Suprapubic skin (tissue), 4 donors: ENCODE measurements at regions not wholly inside any gene's neighbourhood (a gene's known extent, or its start where the extent isn't known, plus 50 kb on each side); places are given as distances from the start of the nearest gene placed in this dataset.

ENCODE experiments used
- DNase-seq, 2 donors: peaks; one replicate each; pipeline ENCODE4 v3.0.0-alpha.2; 2019; ENCODE audit warnings: low spot score in 2 of 2
- H3K27ac ChIP-seq: fragments of 200-600 bp; sonication (generic); one replicate; pipeline ENCODE4 v1.5.1; 2019
- H3K27me3 ChIP-seq: fragments of 200-600 bp; sonication (generic); one replicate; pipeline ENCODE4 v1.5.1; 2019
- H3K36me3 ChIP-seq: fragments of 200-600 bp; sonication (generic); one replicate; pipeline ENCODE4 v1.5.1; 2019
- H3K4me1 ChIP-seq: fragments of 200-600 bp; sonication (generic); one replicate; pipeline ENCODE4 v1.5.1; 2019
- H3K4me3 ChIP-seq: fragments of 200-600 bp; sonication (generic); one replicate; pipeline ENCODE4 v1.5.1; 2019; ENCODE audit warnings: mild to moderate bottlenecking
- H3K9me3 ChIP-seq: fragments of 200-600 bp; sonication (generic); one replicate; pipeline ENCODE4 v1.5.1; 2019
- EP300 ChIP-seq: sonication (generic); formaldehyde crosslinking; IDR thresholded peaks from one replicate; pipeline ENCODE4 v1.6.1; 2017; ENCODE audit warnings: antibody characterized with exemption
- POLR2A ChIP-seq, 2 donors: fragments of 450-650 bp; IDR thresholded peaks; one replicate each; pipeline ENCODE4 v1.6.1; 2017; ENCODE audit warnings: antibody characterized with exemption in 2 of 2, mild to moderate bottlenecking in 2 of 2, moderate library complexity in 2 of 2
- POLR2AphosphoS5 ChIP-seq, 3 donors: sonication (generic); formaldehyde crosslinking; IDR thresholded peaks; one replicate each; pipeline ENCODE4 v1.6.1; 2017; ENCODE audit warnings: antibody characterized with exemption in 3 of 3
- WGBS: methylation state at CpG from one replicate; pipeline ENCODE4 v1.1.5; 2018; 5-methylcytosine and 5-hydroxymethylcytosine counted together
- TF ChIP-seq, protein P1 (sequence below), 2 donors: fragments of 200-600 bp in 1 of 2; fragments of 450-650 bp in 1 of 2; sonication (generic) in 1 of 2; IDR thresholded peaks; one replicate each; pipeline ENCODE4 v1.5.1; 2016 to 2019; ENCODE audit warnings: antibody characterized with exemption in 2 of 2, mild to moderate bottlenecking in 1 of 2, moderate library complexity in 1 of 2

DNA sequence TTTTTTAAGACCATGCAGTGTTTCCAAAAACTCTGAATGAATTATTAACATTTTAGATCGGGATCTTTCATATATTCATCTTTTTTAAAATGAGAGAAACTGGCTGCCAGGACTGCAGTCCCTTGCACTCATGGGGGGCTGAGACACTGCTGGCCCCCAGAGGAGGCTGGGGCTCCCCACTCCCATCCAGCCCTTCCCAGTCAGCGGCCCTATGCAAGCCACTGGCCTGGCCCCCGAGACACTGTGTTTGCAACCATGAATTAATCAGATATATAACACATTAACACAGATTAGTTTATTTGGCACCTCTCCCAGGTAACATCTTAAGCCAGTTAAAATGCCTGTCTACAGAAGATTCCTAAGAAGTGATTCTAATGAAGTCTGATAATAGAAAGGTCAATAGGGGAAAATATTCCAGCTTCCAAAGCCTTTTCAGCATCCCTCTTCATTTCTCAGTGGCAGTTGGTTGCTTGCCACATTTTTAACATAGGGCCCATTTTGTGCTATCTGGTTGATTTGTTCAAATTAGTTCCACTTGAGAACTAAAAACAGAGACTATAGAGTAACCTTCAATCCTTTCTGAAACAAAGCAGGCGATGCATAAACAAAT lies 184.4 kb upstream of the FBXL4 start:
- Histone ChIP-seq H3K4me1 (no peaks in the 10 kb centered on the region), H3K27ac (no peak overlapping the region), H3K27me3 (no peaks in the 10 kb centered on the region), H3K9me3 (no peaks in the 10 kb centered on the region), H3K4me3 (no peak overlapping the region), H3K36me3 (no peaks in the 10 kb centered on the region)
- 77% methylated on average over 4 of the region's 4 CpGs for WGBS
- TF ChIP-seq EP300 (no peak), POLR2AphosphoS5 (IDR thresholded peaks at IDR 0.05) (no peak), POLR2A (IDR thresholded peaks at IDR 0.05) (no peak)
- TF ChIP-seq, protein P1, sequence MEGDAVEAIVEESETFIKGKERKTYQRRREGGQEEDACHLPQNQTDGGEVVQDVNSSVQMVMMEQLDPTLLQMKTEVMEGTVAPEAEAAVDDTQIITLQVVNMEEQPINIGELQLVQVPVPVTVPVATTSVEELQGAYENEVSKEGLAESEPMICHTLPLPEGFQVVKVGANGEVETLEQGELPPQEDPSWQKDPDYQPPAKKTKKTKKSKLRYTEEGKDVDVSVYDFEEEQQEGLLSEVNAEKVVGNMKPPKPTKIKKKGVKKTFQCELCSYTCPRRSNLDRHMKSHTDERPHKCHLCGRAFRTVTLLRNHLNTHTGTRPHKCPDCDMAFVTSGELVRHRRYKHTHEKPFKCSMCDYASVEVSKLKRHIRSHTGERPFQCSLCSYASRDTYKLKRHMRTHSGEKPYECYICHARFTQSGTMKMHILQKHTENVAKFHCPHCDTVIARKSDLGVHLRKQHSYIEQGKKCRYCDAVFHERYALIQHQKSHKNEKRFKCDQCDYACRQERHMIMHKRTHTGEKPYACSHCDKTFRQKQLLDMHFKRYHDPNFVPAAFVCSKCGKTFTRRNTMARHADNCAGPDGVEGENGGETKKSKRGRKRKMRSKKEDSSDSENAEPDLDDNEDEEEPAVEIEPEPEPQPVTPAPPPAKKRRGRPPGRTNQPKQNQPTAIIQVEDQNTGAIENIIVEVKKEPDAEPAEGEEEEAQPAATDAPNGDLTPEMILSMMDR (IDR thresholded peaks at IDR 0.05), result no peak
- no peak for DNase-seq

DNA sequence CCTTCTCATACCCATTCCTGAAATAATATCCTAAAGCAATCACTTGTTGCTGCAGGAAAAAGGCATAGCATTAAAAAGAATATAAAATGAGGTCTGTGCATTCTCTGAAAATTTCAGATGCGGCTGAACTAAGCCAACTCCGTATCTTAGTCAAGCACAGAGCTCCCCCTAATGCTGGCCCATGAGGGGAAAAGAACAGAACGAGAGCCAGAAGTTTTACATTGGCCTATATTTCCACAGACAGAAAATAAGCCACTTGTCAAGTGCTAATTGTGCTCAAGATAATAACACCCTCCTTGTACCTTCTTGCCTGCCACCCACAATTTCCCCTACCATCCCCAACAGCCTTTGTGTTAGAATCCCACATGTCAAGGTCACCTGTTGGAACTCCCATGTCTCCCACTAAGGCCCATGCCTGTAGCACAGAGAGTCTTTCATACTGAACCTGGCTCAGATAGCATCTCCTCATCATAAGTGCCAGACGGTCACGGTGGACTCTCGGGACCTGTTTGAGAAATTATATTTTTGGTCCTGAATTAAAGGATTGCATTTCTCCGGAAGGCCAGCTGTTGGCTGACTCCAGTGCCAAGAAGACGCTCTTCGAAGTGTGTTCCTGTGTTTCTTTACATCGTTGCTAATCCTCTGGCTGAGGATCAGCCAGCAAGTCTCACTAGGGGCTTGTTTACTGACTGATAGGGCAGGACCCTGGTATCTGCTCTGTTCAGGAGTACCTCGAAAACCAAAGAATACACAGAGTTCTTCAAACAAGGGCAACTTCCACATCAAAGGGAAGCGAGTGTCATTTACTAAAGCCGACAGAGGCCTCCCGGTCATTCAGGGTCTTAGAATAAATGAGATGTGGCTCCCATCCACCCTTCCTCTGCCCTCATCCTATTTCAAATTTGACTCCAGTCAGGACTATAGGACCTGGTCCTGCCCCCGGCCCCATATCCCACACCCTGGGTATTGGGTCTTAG lies 183.4 kb upstream of the FBXL4 start:
- Histone ChIP-seq H3K4me3 (no peak overlapping the region), H3K9me3 (no peaks in the 10 kb centered on the region), H3K27me3 (no peaks in the 10 kb centered on the region), H3K4me1 (no peaks in the 10 kb centered on the region), H3K27ac (no peak overlapping the region), H3K36me3 (no peaks in the 10 kb centered on the region)
- 78% methylated on average over 15 of the region's 15 CpGs for WGBS
- DNase-seq, result no peak
- no peak for TF ChIP-seq POLR2AphosphoS5 (IDR thresholded peaks at IDR 0.05)
- TF ChIP-seq, protein P1 (IDR thresholded peaks at IDR 0.05), result no peak
- TF ChIP-seq EP300, result no peak
- TF ChIP-seq POLR2A (IDR thresholded peaks at IDR 0.05), result no peak

DNA sequence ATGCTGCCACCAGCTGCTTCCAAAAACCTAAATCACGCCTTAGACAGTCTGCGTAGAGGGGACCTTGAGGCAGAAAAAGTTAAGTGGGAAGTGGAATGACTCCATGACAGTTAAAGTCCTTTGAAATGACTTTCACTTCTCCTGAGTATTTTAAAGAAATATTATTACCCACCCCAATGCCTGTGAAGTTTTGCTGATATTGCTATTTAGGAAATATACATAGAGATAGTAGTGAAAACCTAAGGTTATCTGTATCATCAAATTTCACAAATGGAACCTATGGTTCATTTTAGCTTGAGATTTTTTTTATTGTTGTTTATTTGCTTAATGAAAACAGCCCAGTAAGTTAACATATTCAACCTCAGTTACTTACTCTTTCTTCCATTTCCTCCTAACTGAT lies 182.1 kb upstream of the FBXL4 start:
- H3K36me3 ChIP-seq, result no peaks in the 10 kb centered on the region
- no peak overlapping the region for H3K27ac ChIP-seq
- no peaks in the 10 kb centered on the region for H3K27me3 ChIP-seq
- WGBS, result 94% methylated on average over 2 of the region's 2 CpGs
- H3K4me1 ChIP-seq, result no peaks in the 10 kb centered on the region
- no peak for DNase-seq
- TF ChIP-seq POLR2A (IDR thresholded peaks at IDR 0.05), result no peak
- TF ChIP-seq, protein P1 (IDR thresholded peaks at IDR 0.05), result no peak
- TF ChIP-seq POLR2AphosphoS5 (IDR thresholded peaks at IDR 0.05), result no peak
- TF ChIP-seq EP300, result no peak
- no peak overlapping the region for H3K4me3 ChIP-seq
- H3K9me3 ChIP-seq, result no peaks in the 10 kb centered on the region

DNA sequence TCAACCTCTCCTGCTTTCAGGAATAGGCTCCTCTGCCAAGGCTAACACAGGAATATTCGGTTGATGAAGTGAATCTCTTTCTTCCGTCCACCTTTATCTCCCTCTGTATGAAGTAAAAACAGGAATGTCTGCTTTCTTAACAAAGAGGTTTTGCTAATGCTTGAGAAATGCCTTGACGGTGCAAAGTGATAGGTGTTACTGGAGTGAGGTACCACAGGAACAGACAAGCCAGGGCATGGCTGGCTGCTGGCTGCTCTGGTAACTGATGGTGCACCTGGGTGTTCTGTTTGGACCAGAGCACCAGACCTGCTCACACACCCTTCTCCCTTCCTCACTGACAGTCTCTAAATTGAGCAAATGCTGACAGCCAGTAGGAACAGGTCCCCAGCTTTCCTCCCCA lies 174.0 kb upstream of the FBXL4 start:
- 30% methylated on average over 3 of the region's 3 CpGs for WGBS

More for the DNA sequence above, 174.0 kb upstream of the FBXL4 start:
- DNase-seq, result no peak
- no peaks in the 10 kb centered on the region for H3K9me3 ChIP-seq
- no peaks in the 10 kb centered on the region for H3K36me3 ChIP-seq
- H3K27ac ChIP-seq, result no peak overlapping the region
- H3K4me3 ChIP-seq, result no peak overlapping the region
- no peaks in the 10 kb centered on the region for H3K4me1 ChIP-seq
- peaks cover 6% of the 10 kb centered on the region for H3K27me3 ChIP-seq
- TF ChIP-seq POLR2A (IDR thresholded peaks at IDR 0.05) (no peak), POLR2AphosphoS5 (IDR thresholded peaks at IDR 0.05) (no peak), EP300 (no peak)
- TF ChIP-seq, protein P1 (IDR thresholded peaks at IDR 0.05), result no peak
